ENCODE measurements at regions not wholly inside any gene's neighbourhood (a gene's known extent, or its start where the extent isn't known, plus 50 kb on each side); places are given as distances from the start of the nearest gene placed in this dataset.

GRCh38 chr11:80727315-80727714 lies 1286.5 kb upstream of the TENM4 start (continued):
- TF ChIP-seq HDAC2 (IDR thresholded peaks at IDR 0.05; ENCODE audit: borderline replicate concordance in 1 of 2, low read depth in 2 of 2, low read length in 2 of 2) (no peak), SIN3A (conservative IDR thresholded peaks at IDR 0.05 in 1 of 2, IDR thresholded peaks at IDR 0.05 in 1 of 2; ENCODE audit: low read depth in 1 of 2, low read length in 2 of 2) (no peak)

Data from H1 (cell line).